HL-60 (cell line): ENCODE measurements at regions not wholly inside any gene's neighbourhood (a gene's known extent, or its start where the extent isn't known, plus 50 kb on each side); places are given as distances from the start of the nearest gene placed in this dataset.

Source experiments
- POLR2AphosphoS5 ChIP-seq: IDR thresholded peaks from 2 replicates; pipeline ENCODE4 v1.6.1; 2012; ENCODE audit warnings: low read depth
- TF ChIP-seq, protein P1 (sequence below): IDR thresholded peaks from one replicate; pipeline ENCODE4 v1.5.1; 2011; ENCODE audit warnings: low read length, control low read depth, inconsistent platforms; ENCODE audit not compliant: insufficient read depth

GRCh38 chr1:82718719-82719419, 918.1 kb downstream of the ADGRL2 start:
- TF ChIP-seq, protein P1, sequence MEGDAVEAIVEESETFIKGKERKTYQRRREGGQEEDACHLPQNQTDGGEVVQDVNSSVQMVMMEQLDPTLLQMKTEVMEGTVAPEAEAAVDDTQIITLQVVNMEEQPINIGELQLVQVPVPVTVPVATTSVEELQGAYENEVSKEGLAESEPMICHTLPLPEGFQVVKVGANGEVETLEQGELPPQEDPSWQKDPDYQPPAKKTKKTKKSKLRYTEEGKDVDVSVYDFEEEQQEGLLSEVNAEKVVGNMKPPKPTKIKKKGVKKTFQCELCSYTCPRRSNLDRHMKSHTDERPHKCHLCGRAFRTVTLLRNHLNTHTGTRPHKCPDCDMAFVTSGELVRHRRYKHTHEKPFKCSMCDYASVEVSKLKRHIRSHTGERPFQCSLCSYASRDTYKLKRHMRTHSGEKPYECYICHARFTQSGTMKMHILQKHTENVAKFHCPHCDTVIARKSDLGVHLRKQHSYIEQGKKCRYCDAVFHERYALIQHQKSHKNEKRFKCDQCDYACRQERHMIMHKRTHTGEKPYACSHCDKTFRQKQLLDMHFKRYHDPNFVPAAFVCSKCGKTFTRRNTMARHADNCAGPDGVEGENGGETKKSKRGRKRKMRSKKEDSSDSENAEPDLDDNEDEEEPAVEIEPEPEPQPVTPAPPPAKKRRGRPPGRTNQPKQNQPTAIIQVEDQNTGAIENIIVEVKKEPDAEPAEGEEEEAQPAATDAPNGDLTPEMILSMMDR: no peak
- TF ChIP-seq POLR2AphosphoS5: no peak
